ENCODE measurements at regions not wholly inside any gene's neighbourhood (a gene's known extent, or its start where the extent isn't known, plus 50 kb on each side); places are given as distances from the start of the nearest gene placed in this dataset.

GRCh38 chr12:88923631-88924030 lies 343.4 kb upstream of the KITLG start:
- H3K9ac ChIP-seq: no peak overlapping the region
- H3K27me3 ChIP-seq (ENCODE audit: control insufficient read depth, insufficient read depth, low read length): no peaks in the 10 kb centered on the region
- no peaks in the 10 kb centered on the region for H3K36me3 ChIP-seq (ENCODE audit: control insufficient read depth, insufficient read depth, low read length)
- no peak overlapping the region for H2AFZ ChIP-seq
- no peak overlapping the region for H3K4me3 ChIP-seq (ENCODE audit: low read depth, low read length)
- no peaks in the 10 kb centered on the region for H3K9me3 ChIP-seq (ENCODE audit: control insufficient read depth, low read length)
- no peak overlapping the region for H3K27ac ChIP-seq
- peaks cover 5% of the 10 kb centered on the region for H3K4me1 ChIP-seq
- TF ChIP-seq, protein P1, sequence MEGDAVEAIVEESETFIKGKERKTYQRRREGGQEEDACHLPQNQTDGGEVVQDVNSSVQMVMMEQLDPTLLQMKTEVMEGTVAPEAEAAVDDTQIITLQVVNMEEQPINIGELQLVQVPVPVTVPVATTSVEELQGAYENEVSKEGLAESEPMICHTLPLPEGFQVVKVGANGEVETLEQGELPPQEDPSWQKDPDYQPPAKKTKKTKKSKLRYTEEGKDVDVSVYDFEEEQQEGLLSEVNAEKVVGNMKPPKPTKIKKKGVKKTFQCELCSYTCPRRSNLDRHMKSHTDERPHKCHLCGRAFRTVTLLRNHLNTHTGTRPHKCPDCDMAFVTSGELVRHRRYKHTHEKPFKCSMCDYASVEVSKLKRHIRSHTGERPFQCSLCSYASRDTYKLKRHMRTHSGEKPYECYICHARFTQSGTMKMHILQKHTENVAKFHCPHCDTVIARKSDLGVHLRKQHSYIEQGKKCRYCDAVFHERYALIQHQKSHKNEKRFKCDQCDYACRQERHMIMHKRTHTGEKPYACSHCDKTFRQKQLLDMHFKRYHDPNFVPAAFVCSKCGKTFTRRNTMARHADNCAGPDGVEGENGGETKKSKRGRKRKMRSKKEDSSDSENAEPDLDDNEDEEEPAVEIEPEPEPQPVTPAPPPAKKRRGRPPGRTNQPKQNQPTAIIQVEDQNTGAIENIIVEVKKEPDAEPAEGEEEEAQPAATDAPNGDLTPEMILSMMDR (IDR thresholded peaks at IDR 0.05): no peak
- no peaks in the 10 kb centered on the region for H3K79me2 ChIP-seq
- no peak overlapping the region for H3K4me2 ChIP-seq (ENCODE audit: low read length)

DNA sequence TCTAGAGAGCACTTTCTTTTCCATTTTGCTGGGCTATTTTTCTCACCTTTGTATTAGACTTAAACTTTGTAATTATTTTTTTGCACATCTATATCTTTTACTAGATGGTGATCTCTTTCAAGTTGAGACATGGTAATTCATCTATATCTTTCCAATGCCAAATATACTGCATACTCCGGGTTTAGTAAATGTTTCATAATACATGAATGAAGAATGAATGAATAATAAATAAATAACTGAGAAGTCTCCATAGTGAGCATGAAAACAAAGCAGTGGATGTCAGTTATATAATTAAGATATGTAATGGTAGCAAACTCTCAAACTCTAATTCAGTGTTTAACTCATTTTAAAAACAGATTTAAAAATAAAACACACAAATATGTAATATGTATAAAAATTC lies 342.5 kb upstream of the KITLG start:
- H3K27ac ChIP-seq: no peak overlapping the region
- no peaks in the 10 kb centered on the region for H3K9me3 ChIP-seq (ENCODE audit: control insufficient read depth, low read length)
- H3K27me3 ChIP-seq (ENCODE audit: control insufficient read depth, insufficient read depth, low read length): no peaks in the 10 kb centered on the region
- H3K79me2 ChIP-seq: no peaks in the 10 kb centered on the region
- H3K36me3 ChIP-seq (ENCODE audit: control insufficient read depth, insufficient read depth, low read length): no peaks in the 10 kb centered on the region
- no peak overlapping the region for H3K9ac ChIP-seq
- no peak overlapping the region for H3K4me3 ChIP-seq (ENCODE audit: low read depth, low read length)
- H3K4me2 ChIP-seq (ENCODE audit: low read length): no peak overlapping the region
- H3K4me1 ChIP-seq: peaks cover 5% of the 10 kb centered on the region
- H2AFZ ChIP-seq: no peak overlapping the region
- TF ChIP-seq, protein P1 (IDR thresholded peaks at IDR 0.05): no peak

- Histone ChIP-seq H2AFZ (no peak overlapping the region), H3K36me3 (ENCODE audit: control insufficient read depth, insufficient read depth, low read length) (no peaks in the 10 kb centered on the region), H3K4me2 (ENCODE audit: low read length) (no peak overlapping the region), H3K27ac (no peak overlapping the region), H3K9me3 (ENCODE audit: control insufficient read depth, low read length) (no peaks in the 10 kb centered on the region), H3K9ac (no peak overlapping the region), H3K27me3 (ENCODE audit: control insufficient read depth, insufficient read depth, low read length) (no peaks in the 10 kb centered on the region), H3K79me2 (no peaks in the 10 kb centered on the region), H3K4me1 (peaks cover 5% of the 10 kb centered on the region), H3K4me3 (ENCODE audit: low read depth, low read length) (no peak overlapping the region)
- TF ChIP-seq, protein P1 (IDR thresholded peaks at IDR 0.05): no peak
Observed at GRCh38 chr12:88921890-88922532, 341.7 kb upstream of the KITLG start.

- Histone ChIP-seq H3K27me3 (ENCODE audit: control insufficient read depth, insufficient read depth, low read length) (no peaks in the 10 kb centered on the region), H3K27ac (no peak overlapping the region), H3K9me3 (ENCODE audit: control insufficient read depth, low read length) (no peaks in the 10 kb centered on the region), H3K4me2 (ENCODE audit: low read length) (no peak overlapping the region), H3K36me3 (ENCODE audit: control insufficient read depth, insufficient read depth, low read length) (no peaks in the 10 kb centered on the region), H3K9ac (no peak overlapping the region), H2AFZ (no peak overlapping the region), H3K79me2 (no peaks in the 10 kb centered on the region), H3K4me1 (peaks cover 5% of the 10 kb centered on the region), H3K4me3 (ENCODE audit: low read depth, low read length) (no peak overlapping the region)
- TF ChIP-seq, protein P1 (IDR thresholded peaks at IDR 0.05): no peak
Observed at GRCh38 chr12:88921434-88921833, 341.2 kb upstream of the KITLG start.

DNA sequence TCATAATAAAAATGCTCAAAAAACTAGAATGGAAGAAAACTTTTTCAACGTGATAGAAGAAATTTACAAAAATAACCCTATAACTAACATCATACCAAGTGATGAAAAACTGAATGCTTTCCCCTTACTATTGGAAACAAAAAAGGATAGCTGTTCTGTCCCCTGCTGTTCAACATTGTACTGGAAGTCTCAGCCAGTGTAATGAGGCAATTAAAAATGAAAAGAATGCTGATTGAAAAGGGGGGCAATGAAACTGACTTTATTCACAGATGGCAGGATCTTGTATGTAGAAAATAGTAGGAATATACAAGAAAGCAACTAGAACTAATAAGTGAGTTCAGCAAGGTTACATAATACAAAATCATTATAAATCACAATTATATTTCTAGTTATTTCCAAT lies 337.9 kb upstream of the KITLG start:
- Histone ChIP-seq H3K27me3 (ENCODE audit: control insufficient read depth, insufficient read depth, low read length) (no peaks in the 10 kb centered on the region), H3K9ac (no peak overlapping the region), H3K27ac (no peak overlapping the region), H3K9me3 (ENCODE audit: control insufficient read depth, low read length) (no peaks in the 10 kb centered on the region), H3K4me1 (no peaks in the 10 kb centered on the region), H3K36me3 (ENCODE audit: control insufficient read depth, insufficient read depth, low read length) (no peaks in the 10 kb centered on the region), H3K4me3 (ENCODE audit: low read depth, low read length) (no peak overlapping the region), H2AFZ (no peak overlapping the region), H3K4me2 (ENCODE audit: low read length) (no peak overlapping the region), H3K79me2 (no peaks in the 10 kb centered on the region)
- TF ChIP-seq, protein P1 (IDR thresholded peaks at IDR 0.05): no peak
